ENCODE measurements at regions not wholly inside any gene's neighbourhood (a gene's known extent, or its start where the extent isn't known, plus 50 kb on each side); places are given as distances from the start of the nearest gene placed in this dataset.
A peak's percentile ranks its signal among the peaks of the same experiment; 100 is the strongest.

GRCh38 chr12:4118017-4118510 is 155.5 kb upstream of the CCND2 start:
- no peak for TF ChIP-seq POLR2A (IDR thresholded peaks at IDR 0.05)
- no peak for TF ChIP-seq POLR2AphosphoS5 (IDR thresholded peaks at IDR 0.05; ENCODE audit: insufficient read depth in 1 of 2, low read depth in 1 of 2)
- TF ChIP-seq CTCF (IDR thresholded peaks at IDR 0.05) = no peak
- no peak overlapping the region for H3K27ac ChIP-seq
- H3K9me3 ChIP-seq = no peaks in the 10 kb centered on the region
- H3K4me3 ChIP-seq = no peak overlapping the region
- no peaks in the 10 kb centered on the region for H3K4me1 ChIP-seq
- DNase-seq (ENCODE audit: extremely low spot score in 2 of 2) = peak in 1 of 2 donors; percentile 54
- H3K36me3 ChIP-seq = no peaks in the 10 kb centered on the region
- no peaks in the 10 kb centered on the region for H3K27me3 ChIP-seq
- intact Hi-C loops (cut with DNase I) = no loop called here

GRCh38 chr12:4117386-4118016 is 156.1 kb upstream of the CCND2 start:
- intact Hi-C loops (cut with DNase I) = no loop called here
- no peak overlapping the region for H3K4me3 ChIP-seq
- H3K36me3 ChIP-seq = no peaks in the 10 kb centered on the region
- no peaks in the 10 kb centered on the region for H3K9me3 ChIP-seq
- TF ChIP-seq CTCF (IDR thresholded peaks at IDR 0.05) (no peak), POLR2A (IDR thresholded peaks at IDR 0.05) (no peak), POLR2AphosphoS5 (IDR thresholded peaks at IDR 0.05; ENCODE audit: insufficient read depth in 1 of 2, low read depth in 1 of 2) (no peak)
- DNase-seq (ENCODE audit: extremely low spot score in 2 of 2) = no peak
- H3K27me3 ChIP-seq = no peaks in the 10 kb centered on the region
- no peak overlapping the region for H3K27ac ChIP-seq
- H3K4me1 ChIP-seq = no peaks in the 10 kb centered on the region

- no peak for DNase-seq (ENCODE audit: extremely low spot score in 2 of 2)
- TF ChIP-seq CTCF (IDR thresholded peaks at IDR 0.05) (no peak), POLR2AphosphoS5 (IDR thresholded peaks at IDR 0.05; ENCODE audit: insufficient read depth in 1 of 2, low read depth in 1 of 2) (no peak), POLR2A (IDR thresholded peaks at IDR 0.05) (no peak)
- intact Hi-C loops (cut with DNase I) = no loop called here
- H3K4me1 ChIP-seq = no peaks in the 10 kb centered on the region
- H3K36me3 ChIP-seq = no peaks in the 10 kb centered on the region
- no peak overlapping the region for H3K27ac ChIP-seq
- H3K4me3 ChIP-seq = no peak overlapping the region
- H3K27me3 ChIP-seq = no peaks in the 10 kb centered on the region
- H3K9me3 ChIP-seq = no peaks in the 10 kb centered on the region
These were observed 157.1 kb upstream of the CCND2 start for GRCh38 chr12:4116251-4117111.

GRCh38 chr12:4115570-4115969 is 158.0 kb upstream of the CCND2 start:
- H3K4me3 ChIP-seq = no peak overlapping the region
- TF ChIP-seq CTCF (IDR thresholded peaks at IDR 0.05) = no peak
- TF ChIP-seq POLR2AphosphoS5 (IDR thresholded peaks at IDR 0.05; ENCODE audit: insufficient read depth in 1 of 2, low read depth in 1 of 2) = no peak
- no peak for TF ChIP-seq POLR2A (IDR thresholded peaks at IDR 0.05)
- no peak overlapping the region for H3K27ac ChIP-seq
- H3K36me3 ChIP-seq = no peaks in the 10 kb centered on the region
- no peaks in the 10 kb centered on the region for H3K27me3 ChIP-seq
- H3K4me1 ChIP-seq = no peaks in the 10 kb centered on the region
- intact Hi-C loops (cut with DNase I) = no loop called here
- no peak for DNase-seq (ENCODE audit: extremely low spot score in 2 of 2)
- H3K9me3 ChIP-seq = no peaks in the 10 kb centered on the region

- Histone ChIP-seq H3K27me3 (no peaks in the 10 kb centered on the region), H3K4me3 (no peak overlapping the region), H3K27ac (no peak overlapping the region), H3K4me1 (no peaks in the 10 kb centered on the region), H3K9me3 (no peaks in the 10 kb centered on the region), H3K36me3 (no peaks in the 10 kb centered on the region)
- intact Hi-C loops (cut with DNase I) = no loop called here
- TF ChIP-seq CTCF (IDR thresholded peaks at IDR 0.05) (no peak), POLR2AphosphoS5 (IDR thresholded peaks at IDR 0.05; ENCODE audit: insufficient read depth in 1 of 2, low read depth in 1 of 2) (no peak), POLR2A (IDR thresholded peaks at IDR 0.05) (no peak)
- DNase-seq (ENCODE audit: extremely low spot score in 2 of 2) = no peak
These were observed 158.6 kb upstream of the CCND2 start for GRCh38 chr12:4114986-4115385.
